ENCODE measurements at regions not wholly inside any gene's neighbourhood (a gene's known extent, or its start where the extent isn't known, plus 50 kb on each side); places are given as distances from the start of the nearest gene placed in this dataset.
A peak's percentile ranks its signal among the peaks of the same experiment; 100 is the strongest.
"Not testable (repeated sequence)": the region's sequence is repeated elsewhere in the genome, so short reads cannot be mapped to it uniquely, and the experiment has no call there.

DNA sequence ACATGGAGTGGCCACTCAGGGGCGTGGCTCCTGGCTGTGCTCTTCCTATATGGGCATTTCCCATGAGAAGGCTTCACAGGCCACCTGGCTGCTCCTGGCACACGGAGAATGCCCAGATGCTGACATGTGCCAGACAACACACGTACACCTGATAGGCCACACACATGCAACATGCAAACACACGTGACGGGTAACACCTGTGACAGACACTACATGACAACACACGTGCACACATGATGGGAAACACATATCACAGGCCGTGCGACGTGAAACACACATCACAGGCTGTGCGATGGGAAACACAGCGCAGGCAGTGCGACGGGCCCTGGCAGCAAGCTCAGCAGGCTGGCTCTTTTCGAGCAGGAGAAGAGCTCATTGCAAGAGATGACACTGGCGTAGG, 94.3 kb upstream of the HMX1 start:
- not testable (repeated sequence) for DNase-seq

- DNase-seq: peak; percentile 8
These were observed 92.7 kb upstream of the HMX1 start for GRCh38 chr4:8964201-8964788.

DNA sequence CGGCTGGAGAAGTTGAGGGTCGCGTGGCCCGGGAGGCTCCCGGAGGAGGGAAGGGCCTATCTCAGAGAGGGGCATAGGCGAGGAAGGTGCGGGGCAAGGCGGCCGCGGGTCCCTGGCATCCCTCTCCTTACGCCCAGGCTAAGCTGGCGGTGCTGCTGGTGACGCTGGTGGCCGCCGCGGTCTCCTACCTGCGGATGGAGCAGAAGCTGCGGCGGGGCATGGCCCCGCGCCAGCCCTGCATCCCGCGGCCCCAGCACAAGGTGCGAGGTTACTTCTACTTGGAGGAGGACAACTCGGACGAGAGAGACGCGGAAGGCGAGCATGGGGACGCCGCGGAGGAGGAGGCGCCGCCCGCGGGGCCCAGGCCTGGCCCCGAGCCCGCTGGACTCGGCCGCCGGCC, 91.9 kb upstream of the HMX1 start:
- DNase-seq: not testable (repeated sequence)

- peak; percentile 18 for DNase-seq
These were observed 89.7 kb upstream of the HMX1 start for GRCh38 chr4:8961343-8961742.

DNA sequence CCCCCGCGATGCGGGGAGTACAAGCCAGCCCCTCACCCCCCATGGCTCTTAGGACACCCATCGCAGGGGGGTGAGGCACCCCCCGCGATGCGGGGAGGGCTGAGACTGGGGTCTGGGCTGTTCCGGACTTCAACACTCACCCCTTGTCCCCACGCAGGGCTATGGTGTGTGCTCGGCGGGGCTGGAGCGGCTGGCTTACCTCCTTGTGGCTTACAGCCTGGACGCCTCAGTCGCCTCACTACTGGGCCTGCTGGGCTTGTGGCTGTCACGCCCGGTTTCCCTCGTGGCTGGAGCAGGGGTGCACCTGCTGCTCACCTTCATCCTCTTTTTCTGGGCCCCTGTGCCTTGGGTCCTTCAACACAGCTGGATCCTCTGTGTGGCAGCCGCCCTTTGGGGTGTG, 87.8 kb upstream of the HMX1 start:
- DNase-seq: not testable (repeated sequence)

GRCh38 chr4:8954001-8954400, 82.4 kb upstream of the HMX1 start:
- not testable (repeated sequence) for DNase-seq

- DNase-seq: not testable (repeated sequence)
These were observed 81.2 kb upstream of the HMX1 start for GRCh38 chr4:8952791-8953190.

GRCh38 chr4:8952109-8952508, 80.5 kb upstream of the HMX1 start:
- not testable (repeated sequence) for DNase-seq

DNA sequence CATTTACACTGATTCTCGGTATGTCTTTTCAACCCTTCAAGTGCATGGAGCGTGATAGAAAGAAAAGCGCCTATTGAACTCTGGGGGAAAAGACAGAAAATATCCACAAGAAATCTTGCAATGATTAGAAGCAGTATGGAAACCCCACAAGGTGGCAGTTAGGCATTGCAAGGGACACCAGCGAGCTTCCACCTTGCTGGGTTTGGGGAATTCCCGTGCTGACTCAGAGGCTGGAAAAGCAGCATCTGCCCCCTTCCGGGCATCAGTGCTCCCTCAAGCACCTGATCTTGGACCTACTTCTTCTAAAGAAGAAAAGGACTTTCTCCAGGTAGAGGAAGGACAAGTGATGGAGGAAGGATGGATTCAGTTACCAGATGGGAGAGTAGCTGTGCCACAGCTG, 73.9 kb upstream of the HMX1 start:
- not testable (repeated sequence) for DNase-seq

- DNase-seq: not testable (repeated sequence)
These were observed 71.7 kb upstream of the HMX1 start for GRCh38 chr4:8943367-8943766.

DNA sequence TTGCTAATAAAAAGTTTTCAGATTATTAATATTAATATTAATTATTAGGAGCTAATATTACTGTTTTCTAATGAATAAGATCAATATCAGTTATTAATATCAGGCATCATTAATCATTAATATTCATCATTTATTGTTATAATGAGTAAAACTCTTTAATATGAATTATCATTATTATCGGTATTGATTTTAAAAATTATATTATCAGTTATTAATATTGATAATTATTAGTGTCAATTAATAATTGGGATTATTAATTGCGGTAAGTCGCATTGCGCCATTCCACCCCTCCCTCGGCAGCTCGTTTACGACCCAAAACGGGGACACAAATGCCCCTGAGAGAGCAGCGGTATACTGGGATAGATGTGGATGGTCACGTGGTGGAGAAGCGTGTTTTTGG, 70.4 kb upstream of the HMX1 start:
- DNase-seq: not testable (repeated sequence)

DNA sequence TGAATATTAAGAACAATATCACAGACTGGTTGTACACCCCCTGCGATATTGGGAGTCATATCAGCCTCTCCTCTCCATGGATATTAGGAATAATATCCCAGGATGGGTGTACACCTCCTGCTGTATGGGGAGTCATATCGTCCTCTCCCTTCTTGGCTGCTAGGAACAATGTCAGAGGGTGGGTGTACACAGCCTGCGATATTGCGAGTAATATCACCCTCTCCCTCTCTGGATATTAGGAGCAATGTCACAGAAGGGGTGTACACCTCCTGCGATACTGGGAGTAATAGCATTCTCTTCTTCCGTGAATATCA, 69.8 kb upstream of the HMX1 start:
- not testable (repeated sequence) for DNase-seq

DNA sequence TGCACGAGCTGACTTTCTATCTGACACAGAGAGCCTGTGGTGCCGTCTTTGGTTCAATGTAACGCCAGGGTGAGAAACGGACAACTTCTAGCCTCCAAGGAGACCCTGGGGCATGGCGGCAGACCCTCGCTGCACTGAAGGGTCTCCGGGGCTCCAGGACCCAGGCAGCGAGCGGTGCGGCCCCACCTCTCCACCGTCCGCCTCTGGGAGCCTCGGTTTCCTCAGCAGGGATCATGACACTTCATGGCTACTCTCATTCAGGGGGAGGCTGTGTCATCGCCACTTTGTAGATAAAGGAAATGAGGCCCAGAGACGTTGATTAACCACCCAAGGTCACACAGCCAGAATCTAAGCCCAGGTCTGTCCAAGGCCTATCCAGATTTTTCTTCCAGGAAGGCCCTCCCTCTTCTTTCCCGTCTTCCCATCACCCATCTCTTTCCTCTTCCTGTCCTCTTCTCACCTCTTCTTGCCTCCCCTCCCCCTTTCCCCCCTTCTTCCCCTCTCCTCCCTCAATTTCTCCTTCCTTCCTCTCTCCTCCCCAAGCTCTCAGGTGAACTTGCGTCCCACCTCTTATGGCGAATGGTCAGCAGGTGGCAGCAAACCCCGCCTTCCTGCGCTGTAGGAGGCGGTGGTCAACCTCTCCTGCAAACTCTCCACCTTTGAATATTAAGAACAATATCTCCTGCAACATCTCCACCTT, 69.3 kb upstream of the HMX1 start:
- no peak for DNase-seq

DNA sequence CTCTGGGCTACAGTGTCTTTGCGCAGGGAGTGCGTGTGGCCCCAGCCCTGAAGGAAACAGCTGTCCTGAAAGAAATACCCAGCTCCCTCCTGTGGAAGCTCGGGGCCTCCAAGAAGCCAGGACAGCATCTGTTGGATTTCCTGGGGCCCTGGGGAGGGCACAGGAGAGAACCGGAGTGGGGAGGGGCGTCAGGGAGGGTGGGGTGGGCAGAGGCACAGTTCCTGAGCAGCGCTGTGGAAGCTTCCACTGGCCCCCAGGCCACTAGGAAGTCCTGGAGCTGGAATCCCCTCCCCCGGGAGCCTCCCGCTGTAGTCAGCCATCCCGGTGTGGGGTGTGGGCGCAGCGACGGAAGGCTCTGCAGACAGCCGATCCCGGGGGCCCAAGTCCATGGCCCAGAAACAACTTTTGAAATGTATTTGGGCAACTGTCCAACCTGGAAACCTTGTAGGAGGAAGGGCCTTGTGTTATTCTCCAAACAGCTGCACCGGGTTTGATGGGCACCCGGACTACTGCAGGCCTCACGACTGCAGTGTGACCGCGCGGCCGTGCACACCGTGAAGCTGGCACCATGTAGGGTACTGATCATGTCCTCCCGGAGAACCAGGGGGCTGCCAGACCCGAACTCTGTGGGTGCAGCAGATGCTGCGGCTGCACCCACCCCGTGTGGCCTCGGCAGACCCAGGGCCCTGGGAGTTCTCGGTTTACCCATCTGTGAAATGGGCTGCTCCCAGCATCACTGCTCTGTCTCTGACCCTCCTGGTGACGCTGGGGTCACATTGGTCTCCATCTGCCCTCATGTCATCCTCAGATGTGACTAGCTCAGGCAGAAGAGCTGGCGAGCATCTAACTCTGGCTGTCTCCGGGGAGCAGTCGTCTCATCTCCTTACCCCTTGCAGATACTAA, 68.5 kb upstream of the HMX1 start:
- DNase-seq: no peak

GRCh38 chr4:8939160-8939839, 67.7 kb upstream of the HMX1 start:
- DNase-seq: no peak

GRCh38 chr4:8938623-8939022, 67.0 kb upstream of the HMX1 start:
- no peak for DNase-seq

GRCh38 chr4:8938137-8938536, 66.5 kb upstream of the HMX1 start:
- DNase-seq: no peak

- no peak for DNase-seq
These were observed 61.2 kb upstream of the HMX1 start for GRCh38 chr4:8932884-8933283.

DNA sequence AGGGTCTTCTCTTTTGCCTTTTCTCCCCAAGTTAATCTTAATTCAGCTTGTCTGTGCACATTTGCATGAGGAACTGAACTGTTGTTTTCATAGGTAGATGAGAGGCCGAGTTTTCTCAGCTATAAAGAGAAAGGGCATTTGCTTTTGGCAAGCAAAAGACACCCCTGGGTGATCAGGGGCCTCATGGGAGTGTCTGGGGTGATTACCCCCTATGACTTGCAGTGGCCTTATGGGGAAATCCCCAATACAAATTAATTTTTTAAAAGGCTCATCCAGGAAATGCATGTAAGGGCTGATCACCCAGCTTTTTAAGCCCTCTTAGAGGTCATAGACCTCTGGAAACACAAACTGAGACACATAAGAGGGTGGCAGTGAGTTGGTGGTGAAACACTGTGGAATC, 56.4 kb upstream of the HMX1 start:
- DNase-seq: no peak

DNA sequence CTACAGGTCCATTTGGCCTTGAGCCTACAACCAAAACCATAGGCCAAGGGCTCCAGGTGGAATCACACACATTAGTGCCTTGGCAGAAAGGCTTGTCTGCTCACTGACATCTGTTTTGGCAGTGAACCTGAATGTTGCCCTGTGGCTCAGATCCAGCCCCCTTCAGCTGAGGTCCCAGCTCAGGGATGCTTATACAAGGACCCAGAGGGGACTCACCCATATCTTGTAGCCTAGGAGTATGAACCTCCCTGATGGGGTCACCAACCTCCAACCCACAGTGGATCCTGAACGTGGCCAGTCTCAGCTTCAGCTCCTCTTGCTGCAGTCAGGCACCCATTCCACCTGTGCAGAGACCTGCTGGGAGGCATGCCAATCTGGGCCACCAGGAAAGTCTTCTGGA, 50.8 kb upstream of the HMX1 start:
- DNase-seq: no peak

GRCh38 chr4:8921465-8921864, 49.8 kb upstream of the HMX1 start:
- DNase-seq: no peak
